Karpas-422 (cell line): ENCODE measurements at regions not wholly inside any gene's neighbourhood (a gene's known extent, or its start where the extent isn't known, plus 50 kb on each side); places are given as distances from the start of the nearest gene placed in this dataset.

ENCODE experiments used
- DNase-seq: peaks from one replicate; pipeline ENCODE4 v3.0.0-alpha.2; 2015
- H2AFZ ChIP-seq: fragments of 200-600 bp; sonication (generic); 2 replicates; pipeline ENCODE4 v1.6.1; 2014; ENCODE audit warnings: antibody characterized with exemption, low read length, mixed read lengths
- H3K27ac ChIP-seq: fragments of 200-600 bp; sonication (generic); 2 replicates; pipeline ENCODE4 v1.5.1; 2014; ENCODE audit warnings: mild to moderate bottlenecking, low read length, moderate library complexity
- H3K27me3 ChIP-seq: fragments of 200-600 bp; sonication (generic); 2 replicates; pipeline ENCODE4 v1.6.1; 2014; ENCODE audit warnings: low read length, mixed read lengths
- H3K36me3 ChIP-seq: fragments of 200-600 bp; sonication (generic); 2 replicates; pipeline ENCODE4 v1.6.1; 2014; ENCODE audit warnings: low read length, mixed read lengths; ENCODE audit not compliant: insufficient read depth
- H3K4me1 ChIP-seq: fragments of 200-600 bp; sonication (generic); 2 replicates; pipeline ENCODE4 v1.6.1; 2014; ENCODE audit warnings: mild to moderate bottlenecking, low read length, mixed read lengths
- H3K4me2 ChIP-seq: fragments of 200-600 bp; sonication (generic); 2 replicates; pipeline ENCODE4 v1.6.1; 2014; ENCODE audit warnings: low read length, low read depth, mild to moderate bottlenecking; ENCODE audit not compliant: poor library complexity, severe bottlenecking
- H3K4me3 ChIP-seq: fragments of 200-600 bp; sonication (generic); 2 replicates; pipeline ENCODE4 v1.5.1; 2014; ENCODE audit warnings: mild to moderate bottlenecking, antibody characterized with exemption, low read length, mixed read lengths
- H3K79me2 ChIP-seq: fragments of 200-600 bp; sonication (generic); 2 replicates; pipeline ENCODE4 v1.6.1; 2014; ENCODE audit warnings: mild to moderate bottlenecking, low read length, mixed read lengths
- H3K9ac ChIP-seq: fragments of 200-600 bp; sonication (generic); 2 replicates; pipeline ENCODE4 v1.6.0; 2014; ENCODE audit warnings: low read length
- H3K9me2 ChIP-seq: fragments of 200-600 bp; sonication (generic), shearing (Covaris generic); replicated peaks from 2 replicates; pipeline ENCODE4 v1.6.0; 2014; ENCODE audit warnings: mild to moderate bottlenecking, low read length, moderate library complexity; ENCODE audit not compliant: insufficient read depth
- H3K9me3 ChIP-seq: fragments of 300-700, 200-600 bp; sonication (generic); 2 replicates; pipeline ENCODE4 v1.6.1; 2014; ENCODE audit warnings: low read length, mixed read lengths
- H4K20me1 ChIP-seq: fragments of 200-600 bp; sonication (generic); 2 replicates; pipeline ENCODE4 v1.6.1; 2014; ENCODE audit warnings: mild to moderate bottlenecking, antibody characterized with exemption, low read length, low read depth; ENCODE audit not compliant: insufficient read depth

DNA sequence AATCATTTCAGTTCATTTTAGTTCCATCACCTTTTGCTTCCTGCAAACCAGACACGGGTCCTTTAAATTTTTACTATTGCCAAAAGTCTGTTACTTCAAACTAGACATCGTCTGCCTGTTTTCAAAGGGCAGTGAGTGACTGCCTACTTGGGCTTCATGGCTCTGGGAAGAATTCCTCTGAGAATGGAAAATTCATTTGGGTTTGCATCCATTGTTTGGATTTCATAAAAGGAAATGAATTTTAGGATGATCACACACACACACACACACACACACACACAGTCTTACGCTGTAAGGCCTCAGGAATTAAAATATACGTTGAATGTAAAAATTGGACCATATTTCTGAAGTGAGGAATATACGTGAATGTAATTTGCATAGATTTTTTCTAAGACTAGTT is 1584.3 kb upstream of the ACVR2A start:
- H2AFZ ChIP-seq, result no peak overlapping the region
- no peak overlapping the region for H3K4me3 ChIP-seq
- no peaks in the 10 kb centered on the region for H3K27me3 ChIP-seq
- no peaks in the 10 kb centered on the region for H3K36me3 ChIP-seq
- H3K4me2 ChIP-seq, result no peak overlapping the region
- no peaks in the 10 kb centered on the region for H3K9me3 ChIP-seq
- no peak overlapping the region for H3K9ac ChIP-seq
- DNase-seq, result no peak
- no peak overlapping the region for H3K27ac ChIP-seq
- no peaks in the 10 kb centered on the region for H3K9me2 ChIP-seq
- no peaks in the 10 kb centered on the region for H3K4me1 ChIP-seq
- H3K79me2 ChIP-seq, result no peaks in the 10 kb centered on the region
- H4K20me1 ChIP-seq, result no peaks in the 10 kb centered on the region

- H3K4me1 ChIP-seq, result no peaks in the 10 kb centered on the region
- no peaks in the 10 kb centered on the region for H3K9me2 ChIP-seq
- H2AFZ ChIP-seq, result no peak overlapping the region
- no peak for DNase-seq
- H3K4me2 ChIP-seq, result no peak overlapping the region
- no peaks in the 10 kb centered on the region for H4K20me1 ChIP-seq
- H3K36me3 ChIP-seq, result no peaks in the 10 kb centered on the region
- H3K9ac ChIP-seq, result no peak overlapping the region
- H3K9me3 ChIP-seq, result no peaks in the 10 kb centered on the region
- H3K4me3 ChIP-seq, result no peak overlapping the region
- H3K79me2 ChIP-seq, result no peaks in the 10 kb centered on the region
- H3K27me3 ChIP-seq, result no peaks in the 10 kb centered on the region
- no peak overlapping the region for H3K27ac ChIP-seq
Observed at GRCh38 chr2:146259816-146260215, 1585.0 kb upstream of the ACVR2A start.

- Histone ChIP-seq H3K4me1 (no peaks in the 10 kb centered on the region), H3K27ac (no peak overlapping the region), H3K27me3 (no peaks in the 10 kb centered on the region), H2AFZ (no peak overlapping the region), H3K79me2 (no peaks in the 10 kb centered on the region), H3K9ac (no peak overlapping the region), H3K4me2 (no peak overlapping the region), H3K4me3 (no peak overlapping the region), H3K9me2 (no peaks in the 10 kb centered on the region), H3K9me3 (no peaks in the 10 kb centered on the region), H4K20me1 (no peaks in the 10 kb centered on the region), H3K36me3 (no peaks in the 10 kb centered on the region)
- no peak for DNase-seq
Observed at GRCh38 chr2:146258071-146258470, 1586.8 kb upstream of the ACVR2A start.

GRCh38 chr2:146252119-146252518 is 1592.7 kb upstream of the ACVR2A start:
- Histone ChIP-seq H2AFZ (no peak overlapping the region), H3K27ac (no peak overlapping the region), H3K27me3 (no peaks in the 10 kb centered on the region), H3K4me2 (no peak overlapping the region), H4K20me1 (no peaks in the 10 kb centered on the region), H3K9me3 (no peaks in the 10 kb centered on the region), H3K9me2 (no peaks in the 10 kb centered on the region), H3K36me3 (no peaks in the 10 kb centered on the region), H3K4me3 (no peak overlapping the region), H3K79me2 (no peaks in the 10 kb centered on the region), H3K9ac (no peak overlapping the region), H3K4me1 (no peaks in the 10 kb centered on the region)
- DNase-seq, result no peak

GRCh38 chr2:146251328-146251727 is 1593.5 kb upstream of the ACVR2A start:
- H3K9me3 ChIP-seq, result no peaks in the 10 kb centered on the region
- H3K36me3 ChIP-seq, result no peaks in the 10 kb centered on the region
- no peak overlapping the region for H3K4me2 ChIP-seq
- no peaks in the 10 kb centered on the region for H4K20me1 ChIP-seq
- no peaks in the 10 kb centered on the region for H3K4me1 ChIP-seq
- H3K79me2 ChIP-seq, result no peaks in the 10 kb centered on the region
- no peaks in the 10 kb centered on the region for H3K9me2 ChIP-seq
- no peak overlapping the region for H2AFZ ChIP-seq
- H3K27me3 ChIP-seq, result no peaks in the 10 kb centered on the region
- no peak overlapping the region for H3K9ac ChIP-seq
- H3K4me3 ChIP-seq, result no peak overlapping the region
- no peak for DNase-seq
- no peak overlapping the region for H3K27ac ChIP-seq

GRCh38 chr2:146246736-146247523 is 1597.9 kb upstream of the ACVR2A start:
- no peak overlapping the region for H3K4me3 ChIP-seq
- no peaks in the 10 kb centered on the region for H3K9me2 ChIP-seq
- H3K27me3 ChIP-seq, result no peaks in the 10 kb centered on the region
- H3K9ac ChIP-seq, result no peak overlapping the region
- DNase-seq, result no peak
- H3K4me1 ChIP-seq, result no peaks in the 10 kb centered on the region
- H3K79me2 ChIP-seq, result no peaks in the 10 kb centered on the region
- H3K36me3 ChIP-seq, result no peaks in the 10 kb centered on the region
- no peaks in the 10 kb centered on the region for H3K9me3 ChIP-seq
- H3K4me2 ChIP-seq, result no peak overlapping the region
- H3K27ac ChIP-seq, result no peak overlapping the region
- H2AFZ ChIP-seq, result no peak overlapping the region
- no peaks in the 10 kb centered on the region for H4K20me1 ChIP-seq

DNA sequence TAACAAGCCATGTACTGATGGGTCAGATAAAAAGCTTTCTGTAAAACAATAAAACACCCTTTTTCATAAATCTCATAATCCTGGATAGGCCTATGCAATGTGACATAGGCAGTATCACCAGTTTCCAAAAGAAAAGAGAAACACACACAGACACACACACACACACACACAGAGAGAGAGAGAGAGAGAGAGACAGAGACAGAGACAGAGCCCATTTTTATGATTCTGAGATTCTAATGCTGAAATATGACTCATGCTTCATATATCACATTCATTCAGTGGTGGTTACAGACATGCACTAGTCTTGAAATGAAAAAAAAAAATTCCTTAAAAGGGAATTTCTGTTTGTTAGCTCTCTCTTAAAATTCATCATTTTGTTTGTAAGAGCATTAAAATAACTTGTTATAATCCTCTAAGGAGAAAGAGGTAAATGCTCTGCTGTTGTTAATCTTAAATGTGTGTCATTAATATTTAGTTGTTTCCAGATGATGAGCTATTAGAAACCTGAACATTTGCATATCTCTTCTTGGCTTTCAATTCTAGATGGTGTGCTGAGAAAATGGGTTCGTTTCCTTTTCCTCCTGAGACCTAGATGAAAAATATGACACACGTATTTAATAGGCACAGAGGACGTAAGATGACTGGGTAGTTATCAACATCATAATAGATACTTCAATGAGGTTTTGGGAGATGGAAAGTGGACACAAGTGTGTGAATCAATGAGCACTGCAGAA is 1598.7 kb upstream of the ACVR2A start:
- no peak for DNase-seq
- no peaks in the 10 kb centered on the region for H3K36me3 ChIP-seq
- H3K9me2 ChIP-seq, result no peaks in the 10 kb centered on the region
- no peaks in the 10 kb centered on the region for H3K4me1 ChIP-seq
- no peak overlapping the region for H3K9ac ChIP-seq
- H3K9me3 ChIP-seq, result no peaks in the 10 kb centered on the region
- no peaks in the 10 kb centered on the region for H3K79me2 ChIP-seq
- no peak overlapping the region for H3K4me2 ChIP-seq
- no peak overlapping the region for H2AFZ ChIP-seq
- no peaks in the 10 kb centered on the region for H3K27me3 ChIP-seq
- no peak overlapping the region for H3K27ac ChIP-seq
- H3K4me3 ChIP-seq, result no peak overlapping the region
- no peaks in the 10 kb centered on the region for H4K20me1 ChIP-seq

DNA sequence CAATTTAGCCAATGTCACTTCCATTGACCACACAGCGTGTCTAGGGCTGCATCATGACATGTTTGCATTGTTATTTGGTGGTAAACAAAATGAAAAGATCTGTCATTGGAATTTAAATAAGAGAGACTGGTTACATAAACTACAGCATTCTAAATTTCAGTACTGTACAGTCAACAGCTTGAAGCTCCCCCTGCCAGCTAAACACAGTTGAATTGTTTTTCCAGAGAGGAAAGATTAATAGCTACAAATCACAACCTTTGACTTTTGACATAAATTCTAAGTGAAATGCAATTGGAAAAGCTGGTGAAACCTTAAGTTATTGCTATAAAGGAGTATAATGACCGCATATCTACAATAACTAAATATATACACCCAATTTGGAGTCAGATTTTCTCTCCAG is 1600.0 kb upstream of the ACVR2A start:
- no peak for DNase-seq
- no peaks in the 10 kb centered on the region for H4K20me1 ChIP-seq
- H3K4me1 ChIP-seq, result no peaks in the 10 kb centered on the region
- H3K27me3 ChIP-seq, result no peaks in the 10 kb centered on the region
- no peaks in the 10 kb centered on the region for H3K36me3 ChIP-seq
- no peak overlapping the region for H2AFZ ChIP-seq
- H3K79me2 ChIP-seq, result no peaks in the 10 kb centered on the region
- no peaks in the 10 kb centered on the region for H3K9me3 ChIP-seq
- H3K4me2 ChIP-seq, result no peak overlapping the region
- H3K27ac ChIP-seq, result no peak overlapping the region
- H3K4me3 ChIP-seq, result no peak overlapping the region
- H3K9me2 ChIP-seq, result no peaks in the 10 kb centered on the region
- H3K9ac ChIP-seq, result no peak overlapping the region
